Prostate gland (tissue), 2 donors: ENCODE measurements at regions not wholly inside any gene's neighbourhood (a gene's known extent, or its start where the extent isn't known, plus 50 kb on each side); places are given as distances from the start of the nearest gene placed in this dataset.

Experiments
- POLR2A ChIP-seq: fragments of 450-650 bp; IDR thresholded peaks from one replicate; pipeline ENCODE4 v1.6.1; 2016; ENCODE audit warnings: antibody characterized with exemption, mild to moderate bottlenecking
- POLR2AphosphoS5 ChIP-seq: sonication (generic); formaldehyde crosslinking; IDR thresholded peaks from one replicate; pipeline ENCODE4 v1.6.1; 2017; ENCODE audit warnings: antibody characterized with exemption
- TF ChIP-seq, protein P1 (sequence below), 4 experiments: fragments of 200-600 bp in 2 of 4; fragments of 450-650 bp in 2 of 4; sonication (generic) in 2 of 4; IDR thresholded peaks; 1 replicate in 3 of 4; 2 replicates in 1 of 4; pipeline ENCODE4 v1.5.1; 2016 to 2019; ENCODE audit warnings: antibody characterized with exemption in 4 of 4, mild to moderate bottlenecking in 2 of 4, moderate library complexity in 2 of 4

DNA sequence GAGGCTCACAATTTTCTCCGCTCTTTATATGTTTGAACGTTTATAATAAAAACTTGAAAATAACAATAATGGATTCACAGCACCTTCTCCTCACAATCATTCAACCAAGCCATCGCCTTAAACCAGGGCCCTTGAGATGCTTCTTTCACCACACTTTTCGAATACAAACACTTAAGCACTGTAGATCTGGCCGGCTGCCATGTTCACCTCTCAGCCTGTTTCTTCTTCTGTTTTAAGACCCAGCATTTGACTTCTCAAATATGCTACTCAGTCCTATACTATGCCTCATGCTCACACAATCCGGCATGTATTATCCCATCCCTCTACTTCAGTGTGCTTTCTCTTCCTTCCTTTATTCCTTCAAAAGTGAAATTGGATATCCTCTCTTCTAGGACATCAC is 280.6 kb downstream of the TFEC start:
- TF ChIP-seq, protein P1, sequence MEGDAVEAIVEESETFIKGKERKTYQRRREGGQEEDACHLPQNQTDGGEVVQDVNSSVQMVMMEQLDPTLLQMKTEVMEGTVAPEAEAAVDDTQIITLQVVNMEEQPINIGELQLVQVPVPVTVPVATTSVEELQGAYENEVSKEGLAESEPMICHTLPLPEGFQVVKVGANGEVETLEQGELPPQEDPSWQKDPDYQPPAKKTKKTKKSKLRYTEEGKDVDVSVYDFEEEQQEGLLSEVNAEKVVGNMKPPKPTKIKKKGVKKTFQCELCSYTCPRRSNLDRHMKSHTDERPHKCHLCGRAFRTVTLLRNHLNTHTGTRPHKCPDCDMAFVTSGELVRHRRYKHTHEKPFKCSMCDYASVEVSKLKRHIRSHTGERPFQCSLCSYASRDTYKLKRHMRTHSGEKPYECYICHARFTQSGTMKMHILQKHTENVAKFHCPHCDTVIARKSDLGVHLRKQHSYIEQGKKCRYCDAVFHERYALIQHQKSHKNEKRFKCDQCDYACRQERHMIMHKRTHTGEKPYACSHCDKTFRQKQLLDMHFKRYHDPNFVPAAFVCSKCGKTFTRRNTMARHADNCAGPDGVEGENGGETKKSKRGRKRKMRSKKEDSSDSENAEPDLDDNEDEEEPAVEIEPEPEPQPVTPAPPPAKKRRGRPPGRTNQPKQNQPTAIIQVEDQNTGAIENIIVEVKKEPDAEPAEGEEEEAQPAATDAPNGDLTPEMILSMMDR (IDR thresholded peaks at IDR 0.05), result no peak
- no peak for TF ChIP-seq POLR2A
- TF ChIP-seq POLR2AphosphoS5, result no peak
